Psoas muscle (tissue), 7 donors: ENCODE measurements at regions not wholly inside any gene's neighbourhood (a gene's known extent, or its start where the extent isn't known, plus 50 kb on each side); places are given as distances from the start of the nearest gene placed in this dataset.

Experiments
- ATAC-seq, 4 donors: fragments of 200-7000 bp; cut with Tn5 transposase; one replicate each; pipeline ENCODE4 v1.9.1; 2020; ENCODE audit warnings: moderate library complexity in 3 of 4, mild to moderate bottlenecking in 2 of 4
- DNase-seq, 2 donors: peaks; one replicate each; pipeline ENCODE4 v3.0.0-alpha.2; 2020
- H3K27ac ChIP-seq: fragments of 200-600 bp; one replicate; pipeline ENCODE4 v1.8.0; 2022
- H3K27me3 ChIP-seq, 3 donors: fragments of 200-600 bp in 1 of 3; one replicate each; pipeline versions ENCODE4 v1.6.1 to v1.8.0; 2013 to 2022; ENCODE audit warnings: low read length in 2 of 3, mild to moderate bottlenecking in 2 of 3, moderate library complexity in 1 of 3; ENCODE audit not compliant: insufficient read depth in 3 of 3
- H3K36me3 ChIP-seq, 2 donors: fragments of 200-600 bp in 1 of 2; one replicate each; pipeline versions ENCODE4 v1.6.1 to v1.8.0; 2013 to 2022; ENCODE audit warnings: low read depth in 1 of 2, mild to moderate bottlenecking in 1 of 2, moderate library complexity in 1 of 2; ENCODE audit not compliant: insufficient read depth in 1 of 2
- H3K4me1 ChIP-seq: fragments of 200-600 bp; one replicate; pipeline ENCODE4 v1.8.0; 2022
- H3K4me3 ChIP-seq: fragments of 200-600 bp; one replicate; pipeline ENCODE4 v1.8.0; 2022; ENCODE audit warnings: mild to moderate bottlenecking
- H3K9me3 ChIP-seq: fragments of 200-600 bp; one replicate; pipeline ENCODE4 v1.8.0; 2022
- WGBS, 3 donors: extraction: QIAGEN DNeasy Blood & Tissue Kit; methylation state at CpG; one replicate each; pipeline versions ENCODE4 v1.1.6 to v1.1.7; 2013; 5-methylcytosine and 5-hydroxymethylcytosine counted together
- intact Hi-C, 2 donors: fragments of 100-400 bp; cut with DNase I; formaldehyde crosslinking; loops; one replicate each; pipeline versions ENCODE4 v1.11.0 to v1.14.2; 2022
- TF ChIP-seq, protein P1 (sequence below): fragments of 200-600 bp; IDR thresholded peaks from one replicate; pipeline ENCODE4 v1.8.0; 2022; ENCODE audit warnings: antibody characterized with exemption
- donor health status: healthy with polysubstance abuse.
- donor health status: DM: no; HTN: no; CAD: no; lungs with moderate emphysema.
- donor health status: Bipolar disorder and iron deficiency.
- donor health status: healthy.
- donor health status: DM: yes; HTN: yes; CAD: no.
- donor health status: DM: no; HTN: no; CAD: no.
- donor health status: DM: yes; HTN: yes; CAD: no.

- no peaks in the 10 kb centered on the region for H3K9me3 ChIP-seq
- H3K27ac ChIP-seq, result no peak overlapping the region
- no peaks in the 10 kb centered on the region for H3K4me1 ChIP-seq
- H3K27me3 ChIP-seq, result no peaks in the 10 kb centered on the region
- ATAC-seq (no peak), DNase-seq (no peak)
- no peaks in the 10 kb centered on the region for H3K36me3 ChIP-seq
- no peak overlapping the region for H3K4me3 ChIP-seq
- intact Hi-C loops, result no loop called here
- TF ChIP-seq, protein P1, sequence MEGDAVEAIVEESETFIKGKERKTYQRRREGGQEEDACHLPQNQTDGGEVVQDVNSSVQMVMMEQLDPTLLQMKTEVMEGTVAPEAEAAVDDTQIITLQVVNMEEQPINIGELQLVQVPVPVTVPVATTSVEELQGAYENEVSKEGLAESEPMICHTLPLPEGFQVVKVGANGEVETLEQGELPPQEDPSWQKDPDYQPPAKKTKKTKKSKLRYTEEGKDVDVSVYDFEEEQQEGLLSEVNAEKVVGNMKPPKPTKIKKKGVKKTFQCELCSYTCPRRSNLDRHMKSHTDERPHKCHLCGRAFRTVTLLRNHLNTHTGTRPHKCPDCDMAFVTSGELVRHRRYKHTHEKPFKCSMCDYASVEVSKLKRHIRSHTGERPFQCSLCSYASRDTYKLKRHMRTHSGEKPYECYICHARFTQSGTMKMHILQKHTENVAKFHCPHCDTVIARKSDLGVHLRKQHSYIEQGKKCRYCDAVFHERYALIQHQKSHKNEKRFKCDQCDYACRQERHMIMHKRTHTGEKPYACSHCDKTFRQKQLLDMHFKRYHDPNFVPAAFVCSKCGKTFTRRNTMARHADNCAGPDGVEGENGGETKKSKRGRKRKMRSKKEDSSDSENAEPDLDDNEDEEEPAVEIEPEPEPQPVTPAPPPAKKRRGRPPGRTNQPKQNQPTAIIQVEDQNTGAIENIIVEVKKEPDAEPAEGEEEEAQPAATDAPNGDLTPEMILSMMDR, result no peak
Observed at GRCh38 chr4:137032222-137032621, 500.1 kb downstream of the PCDH18 start.

DNA sequence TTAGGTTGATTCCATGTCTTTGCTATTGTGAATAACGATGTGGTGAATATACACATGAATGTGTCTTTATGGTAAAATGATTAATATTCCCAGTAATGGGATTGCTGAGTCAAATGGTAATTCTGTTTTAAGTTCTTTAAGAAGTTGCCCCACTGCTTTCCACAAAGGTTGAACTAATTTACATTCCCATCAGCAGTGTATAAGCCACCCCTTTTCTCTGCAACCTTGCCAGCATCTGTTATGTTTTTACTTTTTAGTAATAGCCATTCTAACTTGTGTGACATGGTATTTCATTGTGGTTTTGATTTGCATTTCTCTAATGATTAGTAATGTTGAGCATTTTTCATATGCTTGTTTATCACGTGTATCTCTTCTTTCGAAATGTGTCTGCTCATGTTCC is 503.3 kb downstream of the PCDH18 start:
- DNase-seq (no peak), ATAC-seq (no peak)
- Histone ChIP-seq H3K4me3 (no peak overlapping the region), H3K27me3 (no peaks in the 10 kb centered on the region), H3K4me1 (no peaks in the 10 kb centered on the region), H3K36me3 (no peaks in the 10 kb centered on the region), H3K27ac (no peak overlapping the region), H3K9me3 (no peaks in the 10 kb centered on the region)
- WGBS, 3 donors, result 61 to 75% (median 74%) methylated on average over 3 of the region's 3 CpGs
- intact Hi-C loops, result no loop called here
- TF ChIP-seq, protein P1, result no peak

DNA sequence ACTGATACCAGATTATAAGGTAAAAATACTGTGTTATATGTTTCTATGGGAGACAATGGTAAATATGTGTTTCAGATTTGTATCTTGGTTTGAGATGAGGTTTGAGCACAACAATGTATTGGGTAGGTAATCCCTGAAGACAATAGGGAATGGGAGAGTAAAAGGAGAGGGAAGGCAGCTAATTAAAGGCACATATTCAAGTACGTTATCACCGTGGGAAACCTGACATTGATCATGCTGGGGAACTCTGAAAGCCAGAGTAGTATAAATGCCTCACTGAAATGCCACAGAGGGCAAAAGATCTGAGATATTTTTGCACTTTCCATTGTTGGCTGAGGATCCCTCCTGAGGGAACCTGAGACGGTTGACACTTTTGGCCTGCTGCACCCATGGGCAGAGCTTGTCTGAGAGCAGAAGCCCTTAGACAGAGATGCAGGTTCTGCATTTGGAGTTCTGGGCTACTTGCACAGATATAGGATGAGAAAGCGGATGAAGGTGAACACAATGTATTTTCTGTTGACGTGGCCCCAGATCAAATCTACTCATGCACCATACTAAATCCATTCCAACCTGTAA is 506.7 kb downstream of the PCDH18 start:
- WGBS, 3 donors, result 60 to 70% (median 63%) methylated on average over 5 of the region's 5 CpGs
- no peak for ATAC-seq
- no peaks in the 10 kb centered on the region for H3K4me1 ChIP-seq

GRCh38 chr4:137015426-137016409 is 516.6 kb downstream of the PCDH18 start:
- no peak overlapping the region for H3K4me3 ChIP-seq
- H3K27ac ChIP-seq, result no peak overlapping the region
- no peaks in the 10 kb centered on the region for H3K36me3 ChIP-seq
- ATAC-seq, result no peak
- WGBS, 3 donors, result 46 to 53% (median 49%) methylated on average over 2 of the region's 2 CpGs
- H3K9me3 ChIP-seq, result no peaks in the 10 kb centered on the region
- no peak for DNase-seq
- H3K27me3 ChIP-seq, result no peaks in the 10 kb centered on the region
- intact Hi-C loops, result no loop called here
- H3K4me1 ChIP-seq, result no peaks in the 10 kb centered on the region
- TF ChIP-seq, protein P1, result no peak

More for the DNA sequence above, 506.7 kb downstream of the PCDH18 start:
- Histone ChIP-seq H3K27me3 (no peaks in the 10 kb centered on the region), H3K36me3 (no peaks in the 10 kb centered on the region), H3K27ac (no peak overlapping the region), H3K4me3 (no peak overlapping the region), H3K9me3 (no peaks in the 10 kb centered on the region)
- TF ChIP-seq, protein P1, result no peak
- intact Hi-C loops, result no loop called here
- no peak for DNase-seq
